ENCODE measurements at regions not wholly inside any gene's neighbourhood (a gene's known extent, or its start where the extent isn't known, plus 50 kb on each side); places are given as distances from the start of the nearest gene placed in this dataset.

DNA sequence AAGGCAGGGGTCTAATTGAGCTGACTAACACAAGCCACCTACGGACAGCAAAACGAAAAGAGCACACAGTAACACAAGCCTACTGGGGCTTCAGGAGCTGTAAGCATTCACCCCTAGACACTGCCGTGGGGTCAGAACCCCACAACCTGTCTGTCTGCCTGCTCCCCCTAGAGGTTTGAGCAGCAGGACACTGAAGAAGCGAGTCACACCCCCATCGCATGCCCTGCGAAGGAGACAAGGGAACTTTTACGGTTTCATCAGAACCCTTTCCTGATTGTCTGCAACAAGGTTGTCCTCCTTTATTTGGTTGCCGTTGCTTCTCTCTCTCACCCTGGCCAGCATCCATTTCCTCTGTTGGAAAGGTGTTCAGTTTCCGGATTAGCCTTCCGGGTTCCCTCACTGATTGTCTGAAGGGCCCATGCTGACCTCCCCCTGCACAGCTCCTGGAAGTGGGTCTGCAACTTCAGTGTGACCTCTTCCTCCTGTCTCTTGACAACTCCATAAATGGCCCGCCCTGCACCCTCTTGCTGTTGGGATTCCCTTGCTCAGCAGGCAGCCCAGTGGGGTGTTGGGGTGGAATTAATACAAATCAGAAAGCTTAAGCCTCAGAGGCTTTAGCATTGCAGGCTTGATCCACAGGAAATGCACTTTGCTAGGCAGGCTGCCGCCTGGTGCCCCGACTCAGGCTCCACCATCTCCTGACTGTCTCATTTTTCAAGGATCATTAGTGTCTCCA, 258.9 kb upstream of the TLE4 start:
- TF ChIP-seq, protein P1, sequence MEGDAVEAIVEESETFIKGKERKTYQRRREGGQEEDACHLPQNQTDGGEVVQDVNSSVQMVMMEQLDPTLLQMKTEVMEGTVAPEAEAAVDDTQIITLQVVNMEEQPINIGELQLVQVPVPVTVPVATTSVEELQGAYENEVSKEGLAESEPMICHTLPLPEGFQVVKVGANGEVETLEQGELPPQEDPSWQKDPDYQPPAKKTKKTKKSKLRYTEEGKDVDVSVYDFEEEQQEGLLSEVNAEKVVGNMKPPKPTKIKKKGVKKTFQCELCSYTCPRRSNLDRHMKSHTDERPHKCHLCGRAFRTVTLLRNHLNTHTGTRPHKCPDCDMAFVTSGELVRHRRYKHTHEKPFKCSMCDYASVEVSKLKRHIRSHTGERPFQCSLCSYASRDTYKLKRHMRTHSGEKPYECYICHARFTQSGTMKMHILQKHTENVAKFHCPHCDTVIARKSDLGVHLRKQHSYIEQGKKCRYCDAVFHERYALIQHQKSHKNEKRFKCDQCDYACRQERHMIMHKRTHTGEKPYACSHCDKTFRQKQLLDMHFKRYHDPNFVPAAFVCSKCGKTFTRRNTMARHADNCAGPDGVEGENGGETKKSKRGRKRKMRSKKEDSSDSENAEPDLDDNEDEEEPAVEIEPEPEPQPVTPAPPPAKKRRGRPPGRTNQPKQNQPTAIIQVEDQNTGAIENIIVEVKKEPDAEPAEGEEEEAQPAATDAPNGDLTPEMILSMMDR (IDR thresholded peaks at IDR 0.05) = no peak
- no peak for TF ChIP-seq ZFX (IDR thresholded peaks at IDR 0.05; ENCODE audit: borderline replicate concordance)
- no peak overlapping the region for H3K27ac ChIP-seq

DNA sequence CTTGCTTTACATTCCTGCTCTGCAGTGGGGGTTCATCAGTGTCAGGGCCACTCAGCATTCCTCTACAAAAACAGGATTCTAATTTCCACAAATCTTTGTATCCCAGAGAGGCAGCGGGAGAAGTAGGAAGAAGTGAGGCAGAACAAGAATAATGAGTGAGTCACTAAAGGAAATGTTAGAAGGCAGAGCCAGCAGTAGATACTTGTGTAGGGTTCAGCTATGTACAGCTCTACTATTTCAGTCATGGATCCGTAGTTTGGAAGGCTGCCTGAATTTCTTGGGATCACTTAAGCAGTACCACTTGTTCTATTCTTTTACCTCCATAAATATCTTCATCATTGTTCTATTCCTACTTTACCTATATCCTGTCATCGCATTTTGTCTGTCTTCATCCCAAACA, 246.3 kb upstream of the TLE4 start:
- H3K27ac ChIP-seq = no peak overlapping the region
- TF ChIP-seq, protein P1 (IDR thresholded peaks at IDR 0.05) = no peak
- no peak for TF ChIP-seq ZFX (IDR thresholded peaks at IDR 0.05; ENCODE audit: borderline replicate concordance)

DNA sequence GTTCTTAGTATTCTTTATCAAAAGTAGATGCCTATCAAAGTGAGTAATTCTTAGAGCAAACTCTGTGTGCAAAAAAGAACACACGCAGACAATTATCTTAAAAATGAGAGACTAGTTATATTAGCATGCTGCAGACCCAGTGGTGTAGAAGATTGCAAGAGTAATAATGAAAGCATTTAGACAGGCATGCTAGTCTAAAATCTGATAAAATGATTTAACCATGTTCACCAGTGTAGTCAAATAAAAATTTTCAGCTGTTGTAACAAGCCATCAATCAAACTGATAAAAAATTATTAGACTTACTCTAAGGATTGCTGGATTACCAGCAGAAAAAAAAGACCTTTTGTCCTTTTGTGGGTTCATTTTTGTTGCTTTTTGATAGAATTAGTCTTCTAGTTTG, 241.9 kb upstream of the TLE4 start:
- no peak overlapping the region for H3K27ac ChIP-seq
- TF ChIP-seq, protein P1 (IDR thresholded peaks at IDR 0.05) = no peak
- TF ChIP-seq ZFX (IDR thresholded peaks at IDR 0.05; ENCODE audit: borderline replicate concordance) = no peak

DNA sequence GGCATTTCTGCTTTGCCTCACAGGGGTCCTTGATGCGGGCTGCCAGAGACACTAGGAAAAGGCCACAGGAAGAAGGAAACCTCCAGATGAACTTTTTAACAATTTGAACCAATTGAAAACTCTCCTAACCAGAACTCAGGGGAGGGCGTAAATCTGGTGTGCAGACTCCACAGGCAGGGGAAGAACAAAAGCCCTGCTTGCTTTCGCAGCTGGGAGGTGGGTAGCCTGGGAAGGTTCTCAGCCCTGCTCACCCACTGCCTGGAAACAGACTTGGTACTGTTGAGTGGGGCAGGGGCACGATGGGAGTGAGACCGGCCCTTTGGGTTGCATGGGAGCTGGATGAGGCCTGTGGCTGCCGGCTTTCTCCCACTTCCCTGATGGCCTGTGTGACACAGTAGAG, 237.8 kb upstream of the TLE4 start:
- no peak overlapping the region for H3K27ac ChIP-seq
- TF ChIP-seq, protein P1 (IDR thresholded peaks at IDR 0.05) = no peak
- no peak for TF ChIP-seq ZFX (IDR thresholded peaks at IDR 0.05; ENCODE audit: borderline replicate concordance)

DNA sequence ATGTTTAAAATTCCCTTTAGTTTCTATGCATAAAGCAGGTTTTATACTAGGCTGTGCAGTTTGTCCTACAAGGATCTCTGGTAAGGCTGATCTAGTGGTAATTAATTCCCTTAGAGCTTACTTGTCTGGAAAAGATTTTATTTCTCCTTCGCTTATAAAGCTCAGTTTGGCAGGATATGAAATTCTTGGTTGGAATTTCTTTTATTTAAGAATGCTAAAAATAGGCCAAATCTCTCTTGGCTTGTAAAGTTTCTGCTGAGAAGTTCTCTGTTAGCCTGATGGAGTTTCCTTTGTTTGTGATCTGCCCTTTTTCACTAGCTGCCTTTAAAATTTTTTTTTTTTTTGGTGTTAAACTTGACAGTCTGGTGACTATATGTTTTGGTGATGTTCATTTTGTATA, 237.1 kb upstream of the TLE4 start:
- TF ChIP-seq, protein P1 (IDR thresholded peaks at IDR 0.05) = no peak
- TF ChIP-seq ZFX (IDR thresholded peaks at IDR 0.05; ENCODE audit: borderline replicate concordance) = no peak
- no peak overlapping the region for H3K27ac ChIP-seq

DNA sequence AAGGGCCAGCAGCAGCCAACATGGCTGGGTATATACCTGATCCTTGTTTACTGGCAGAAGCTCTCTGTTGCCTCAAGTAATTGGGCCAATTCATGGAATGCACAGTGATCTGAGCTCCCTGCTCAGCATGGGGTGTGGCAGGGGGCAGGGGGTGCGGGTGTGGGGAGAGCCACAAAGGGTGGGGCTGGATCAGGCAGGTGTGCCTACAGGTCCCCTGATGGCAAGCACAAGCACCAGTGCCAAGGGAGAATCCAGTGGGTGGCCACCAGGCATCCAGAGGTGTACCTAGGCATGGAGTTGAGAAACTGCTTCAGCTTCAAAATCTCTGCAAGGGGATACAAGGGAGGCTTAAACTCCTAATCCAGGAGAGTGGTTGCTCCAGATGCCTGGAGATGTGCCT, 235.8 kb upstream of the TLE4 start:
- H3K27ac ChIP-seq = no peak overlapping the region

DNA sequence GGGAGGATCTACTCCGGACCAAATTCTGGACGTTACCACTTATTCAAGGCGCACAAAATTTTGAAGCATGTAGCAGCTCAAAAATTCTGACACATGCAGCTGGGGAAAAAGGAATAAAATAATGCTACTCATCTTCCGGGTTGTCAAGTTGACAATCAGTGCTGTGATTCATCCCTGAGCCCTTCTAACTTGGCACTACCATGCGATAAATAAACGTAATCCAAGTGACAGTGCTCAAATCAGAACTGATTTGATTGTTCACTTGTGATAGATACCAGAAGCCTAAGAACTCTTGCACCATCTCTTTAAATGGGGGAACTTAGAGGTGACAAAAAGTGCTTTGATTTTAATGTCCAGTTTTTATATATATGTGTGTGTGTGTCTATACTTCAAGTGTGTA, 230.2 kb upstream of the TLE4 start:
- no peak overlapping the region for H3K27ac ChIP-seq
- TF ChIP-seq, protein P1 (IDR thresholded peaks at IDR 0.05) = no peak
- no peak for TF ChIP-seq ZFX (IDR thresholded peaks at IDR 0.05; ENCODE audit: borderline replicate concordance)

More for the DNA sequence above, 235.8 kb upstream of the TLE4 start:
- TF ChIP-seq, protein P1 (IDR thresholded peaks at IDR 0.05) = no peak
- no peak for TF ChIP-seq ZFX (IDR thresholded peaks at IDR 0.05; ENCODE audit: borderline replicate concordance)

All from 22Rv1 (cell line).